ENCODE measurements at regions not wholly inside any gene's neighbourhood (a gene's known extent, or its start where the extent isn't known, plus 50 kb on each side); places are given as distances from the start of the nearest gene placed in this dataset.

- Mint-ChIP-seq H3K4me1 (ENCODE audit: unreplicated experiment) (peaks cover 13% of the 10 kb centered on the region), H3K9me3 (ENCODE audit: unreplicated experiment) (no peaks in the 10 kb centered on the region), H3K27ac (ENCODE audit: unreplicated experiment) (peak overlapping the region; percentile 49), H3K4me3 (ENCODE audit: unreplicated experiment) (no peak overlapping the region), H3K36me3 (ENCODE audit: low read depth, unreplicated experiment) (peaks cover 16% of the 10 kb centered on the region), H3K27me3 (ENCODE audit: unreplicated experiment) (no peaks in the 10 kb centered on the region)
- DNase-seq (ENCODE audit: low spot score) = peak; percentile 44
- TF ChIP-seq CTCF (IDR thresholded peaks at IDR 0.05; ENCODE audit: unreplicated experiment) = no peak
These were observed 440.6 kb upstream of the CCDC196 start for GRCh38 chr14:66045572-66046021.

- Mint-ChIP-seq H3K4me3 (ENCODE audit: unreplicated experiment) (no peak overlapping the region), H3K4me1 (ENCODE audit: unreplicated experiment) (peaks cover 13% of the 10 kb centered on the region), H3K27me3 (ENCODE audit: unreplicated experiment) (no peaks in the 10 kb centered on the region), H3K9me3 (ENCODE audit: unreplicated experiment) (no peaks in the 10 kb centered on the region), H3K36me3 (ENCODE audit: low read depth, unreplicated experiment) (peaks cover 16% of the 10 kb centered on the region), H3K27ac (ENCODE audit: unreplicated experiment) (peak overlapping the region; percentile 45)
- TF ChIP-seq CTCF (IDR thresholded peaks at IDR 0.05; ENCODE audit: unreplicated experiment) = no peak
- no peak for DNase-seq (ENCODE audit: low spot score)
These were observed 440.1 kb upstream of the CCDC196 start for GRCh38 chr14:66046035-66046434.

- no peak for TF ChIP-seq CTCF (IDR thresholded peaks at IDR 0.05; ENCODE audit: unreplicated experiment)
- Mint-ChIP-seq H3K27me3 (ENCODE audit: unreplicated experiment) (no peaks in the 10 kb centered on the region), H3K27ac (ENCODE audit: unreplicated experiment) (peak overlapping the region; percentile 45), H3K9me3 (ENCODE audit: unreplicated experiment) (no peaks in the 10 kb centered on the region), H3K4me3 (ENCODE audit: unreplicated experiment) (no peak overlapping the region), H3K36me3 (ENCODE audit: low read depth, unreplicated experiment) (peaks cover 16% of the 10 kb centered on the region), H3K4me1 (ENCODE audit: unreplicated experiment) (peaks cover 9% of the 10 kb centered on the region)
- no peak for DNase-seq (ENCODE audit: low spot score)
These were observed 439.6 kb upstream of the CCDC196 start for GRCh38 chr14:66046591-66046990.

- no peaks in the 10 kb centered on the region for H3K4me1 Mint-ChIP-seq (ENCODE audit: unreplicated experiment)
These were observed 429.8 kb upstream of the CCDC196 start for GRCh38 chr14:66056268-66056907.

More at GRCh38 chr14:66056268-66056907, 429.8 kb upstream of the CCDC196 start:
- Mint-ChIP-seq H3K27me3 (ENCODE audit: unreplicated experiment) (peaks cover 3% of the 10 kb centered on the region), H3K4me3 (ENCODE audit: unreplicated experiment) (no peak overlapping the region), H3K27ac (ENCODE audit: unreplicated experiment) (no peak overlapping the region), H3K9me3 (ENCODE audit: unreplicated experiment) (peaks cover 4% of the 10 kb centered on the region), H3K36me3 (ENCODE audit: low read depth, unreplicated experiment) (peaks cover 19% of the 10 kb centered on the region)
- DNase-seq (ENCODE audit: low spot score) = no peak
- no peak for TF ChIP-seq CTCF (IDR thresholded peaks at IDR 0.05; ENCODE audit: unreplicated experiment)
